Body of pancreas (tissue), 4 donors: ENCODE measurements at regions not wholly inside any gene's neighbourhood (a gene's known extent, or its start where the extent isn't known, plus 50 kb on each side); places are given as distances from the start of the nearest gene placed in this dataset.

Experiments
- ATAC-seq: fragments of 150-250 bp; one replicate; pipeline ENCODE4 v1.9.1; 2016
- DNase-seq, 4 donors: peaks; one replicate each; pipeline ENCODE4 v3.0.0-alpha.2; 2019
- H3K27ac ChIP-seq, 4 donors: fragments of 200-600 bp; sonication (generic); 1 replicate in 3 of 4; 2 replicates in 1 of 4; pipeline versions ENCODE4 v1.5.1 to v1.6.1; 2016 to 2019; ENCODE audit warnings: mild to moderate bottlenecking in 1 of 4, mixed read lengths in 1 of 4, moderate library complexity in 1 of 4
- H3K27me3 ChIP-seq, 2 donors: fragments of 200-600 bp; sonication (generic); one replicate each; pipeline ENCODE4 v1.6.0; 2016; ENCODE audit warnings: mild to moderate bottlenecking in 1 of 2
- H3K36me3 ChIP-seq, 2 donors: fragments of 200-600 bp; sonication (generic); replicated peaks in 1 of 2; 2 replicates each; pipeline ENCODE4 v1.5.1; 2016; ENCODE audit warnings: low read depth in 2 of 2; ENCODE audit not compliant: insufficient read depth in 1 of 2
- H3K4me1 ChIP-seq: fragments of 200-600 bp; sonication (generic); one replicate; pipeline ENCODE4 v1.6.0; 2016
- H3K4me3 ChIP-seq, 2 donors: fragments of 200-600 bp; sonication (generic); 1 replicate in 1 of 2; 2 replicates in 1 of 2; pipeline ENCODE4 v1.5.1; 2016 to 2019
- H3K9me3 ChIP-seq, 3 donors: fragments of 200-600 bp; sonication (generic); 1 replicate in 2 of 3; 2 replicates in 1 of 3; pipeline ENCODE4 v1.5.1; 2016
- CTCF ChIP-seq, 7 experiments: fragments of 450-650 bp in 4 of 7; fragments of 200-600 bp in 3 of 7; sonication (generic) in 3 of 7; IDR thresholded peaks; one replicate each; pipeline ENCODE4 v1.5.1; 2016 to 2019; ENCODE audit warnings: antibody characterized with exemption in 7 of 7
- POLR2A ChIP-seq, 3 donors: fragments of 450-650 bp; IDR thresholded peaks; one replicate each; pipeline ENCODE4 v1.6.1; 2016; ENCODE audit warnings: antibody characterized with exemption in 3 of 3, mild to moderate bottlenecking in 2 of 3
- WGBS, 2 donors: methylation state at CpG; one replicate each; pipeline ENCODE4 v1.1.5; 2017; 5-methylcytosine and 5-hydroxymethylcytosine counted together
- intact Hi-C: fragments of 100-400 bp; cut with DNase I; formaldehyde crosslinking; loops from one replicate; pipeline ENCODE4 v1.15.1; 2023

GRCh38 chr17:5686074-5686635 is 101.8 kb upstream of the NLRP1 start:
- Histone ChIP-seq H3K4me1 (no peaks in the 10 kb centered on the region), H3K9me3 (peaks cover 0 to 5% (median 0%) of the 10 kb centered on the region in 3 donors), H3K4me3 (no peak overlapping the region), H3K27me3 (no peaks in the 10 kb centered on the region), H3K36me3 (no peaks in the 10 kb centered on the region), H3K27ac (no peak overlapping the region)
- ATAC-seq (no peak), DNase-seq (no peak)
- WGBS, 2 donors: 58 to 61% methylated on average over 4 of the region's 4 CpGs
- TF ChIP-seq CTCF (IDR thresholded peaks at IDR 0.05): no peak
- TF ChIP-seq POLR2A (IDR thresholded peaks at IDR 0.05): no peak
- intact Hi-C loops: no loop called here

- WGBS, 2 donors: 44 to 57% methylated on average over 8 of the region's 8 CpGs
- H3K4me3 ChIP-seq: no peak overlapping the region
- intact Hi-C loops: no loop called here
- H3K27me3 ChIP-seq: no peaks in the 10 kb centered on the region
- ATAC-seq (no peak), DNase-seq (no peak)
- H3K9me3 ChIP-seq: peaks cover 0 to 5% (median 0%) of the 10 kb centered on the region in 3 donors
- no peak overlapping the region for H3K27ac ChIP-seq
- H3K4me1 ChIP-seq: no peaks in the 10 kb centered on the region
- H3K36me3 ChIP-seq: no peaks in the 10 kb centered on the region
- TF ChIP-seq CTCF (IDR thresholded peaks at IDR 0.05) (no peak), POLR2A (IDR thresholded peaks at IDR 0.05) (no peak)
These were observed 103.3 kb upstream of the NLRP1 start for GRCh38 chr17:5687646-5688045.

- Histone ChIP-seq H3K27me3 (no peaks in the 10 kb centered on the region), H3K4me3 (no peak overlapping the region), H3K27ac (no peak overlapping the region), H3K36me3 (no peaks in the 10 kb centered on the region), H3K4me1 (no peaks in the 10 kb centered on the region), H3K9me3 (no peaks in the 10 kb centered on the region)
- TF ChIP-seq CTCF (IDR thresholded peaks at IDR 0.05) (no peak), POLR2A (IDR thresholded peaks at IDR 0.05) (no peak)
- ATAC-seq (no peak), DNase-seq (no peak)
- intact Hi-C loops: no loop called here
- 50 to 73% methylated on average over 2 to 9 of the region's 9 CpGs for WGBS, 2 donors
These were observed 109.5 kb upstream of the NLRP1 start for GRCh38 chr17:5693821-5694220.

- H3K27ac ChIP-seq: no peak overlapping the region
- H3K36me3 ChIP-seq: no peaks in the 10 kb centered on the region
- 27 to 40% methylated on average over 8 of the region's 8 CpGs for WGBS, 2 donors
- no peak for DNase-seq
- H3K9me3 ChIP-seq: no peaks in the 10 kb centered on the region
- intact Hi-C loops: no loop called here
- H3K27me3 ChIP-seq: no peaks in the 10 kb centered on the region
- no peaks in the 10 kb centered on the region for H3K4me1 ChIP-seq
- no peak for ATAC-seq
- H3K4me3 ChIP-seq: no peak overlapping the region
- no peak for TF ChIP-seq CTCF (IDR thresholded peaks at IDR 0.05)
- TF ChIP-seq POLR2A (IDR thresholded peaks at IDR 0.05): no peak
These were observed 110.2 kb upstream of the NLRP1 start for GRCh38 chr17:5694551-5694950.

GRCh38 chr17:5695480-5695879 is 111.2 kb upstream of the NLRP1 start:
- ATAC-seq (no peak), DNase-seq (no peak)
- Histone ChIP-seq H3K4me1 (no peaks in the 10 kb centered on the region), H3K4me3 (no peak overlapping the region), H3K36me3 (no peaks in the 10 kb centered on the region), H3K27ac (no peak overlapping the region), H3K9me3 (no peaks in the 10 kb centered on the region), H3K27me3 (no peaks in the 10 kb centered on the region)
- intact Hi-C loops: no loop called here
- whole genome bisulfite sequencing, 2 donors: 42 to 50% methylated on average over 3 of the region's 3 CpGs
- TF ChIP-seq CTCF (IDR thresholded peaks at IDR 0.05): no peak
- no peak for TF ChIP-seq POLR2A (IDR thresholded peaks at IDR 0.05)
